Neural crest cell (in vitro differentiated cells): ENCODE measurements at regions not wholly inside any gene's neighbourhood (a gene's known extent, or its start where the extent isn't known, plus 50 kb on each side); places are given as distances from the start of the nearest gene placed in this dataset.
"Not testable (repeated sequence)": the region's sequence is repeated elsewhere in the genome, so short reads cannot be mapped to it uniquely, and the experiment has no call there.

Experiments
- DNase-seq: peaks from one replicate; pipeline ENCODE4 v3.0.0; 2021; ENCODE audit warnings: low read depth, mixed read lengths, low spot score
- H3K27ac Mint-ChIP-seq: one replicate; pipeline ENCODE4 v1.8.0; 2021; ENCODE audit warnings: mild to moderate bottlenecking, mixed read lengths; ENCODE audit not compliant: unreplicated experiment
- H3K27me3 Mint-ChIP-seq: 2 replicates; pipeline ENCODE4 v1.8.0; 2021; ENCODE audit warnings: low read depth, mild to moderate bottlenecking, mixed read lengths
- H3K36me3 Mint-ChIP-seq: 2 replicates; pipeline ENCODE4 v1.8.0; 2021; ENCODE audit warnings: low read depth, mild to moderate bottlenecking, mixed read lengths
- H3K4me1 Mint-ChIP-seq: 2 replicates; pipeline ENCODE4 v1.8.0; 2021; ENCODE audit warnings: mixed read lengths
- H3K4me3 Mint-ChIP-seq: one replicate; pipeline ENCODE4 v1.8.0; 2021; ENCODE audit warnings: mild to moderate bottlenecking, mixed read lengths
- H3K9me3 Mint-ChIP-seq: 2 replicates; pipeline ENCODE4 v1.8.0; 2021; ENCODE audit warnings: mixed read lengths
- TF ChIP-seq, protein P1 (sequence below): fragments of 200-600 bp; sonication (generic); conservative IDR thresholded peaks from 2 replicates; pipeline ENCODE4 v1.5.0; 2021; ENCODE audit warnings: antibody characterized with exemption, mild to moderate bottlenecking

DNA sequence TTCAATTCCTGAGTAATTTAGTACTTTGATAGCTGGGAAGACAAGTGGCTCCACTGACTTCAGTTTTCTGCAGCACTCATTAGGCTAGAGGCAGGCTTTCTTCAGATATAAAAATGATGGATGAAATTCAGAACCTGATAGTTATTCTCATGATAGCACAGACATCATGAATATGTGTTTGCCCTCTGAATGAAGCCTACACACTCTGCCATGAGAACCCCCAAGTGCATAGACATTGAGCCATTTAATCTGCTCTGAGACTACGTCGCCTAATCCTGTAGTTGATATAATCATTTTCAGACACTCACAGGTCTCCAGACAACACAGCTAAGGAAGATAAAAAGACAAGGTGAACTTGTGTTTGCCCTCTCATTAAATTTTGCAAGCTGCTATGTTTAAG is 566.1 kb downstream of the AMY1C start:
- H3K36me3 Mint-ChIP-seq: no peaks in the 10 kb centered on the region
- H3K27ac Mint-ChIP-seq: no peak overlapping the region
- peaks cover 2% of the 10 kb centered on the region for H3K27me3 Mint-ChIP-seq
- no peak for DNase-seq
- TF ChIP-seq, protein P1, sequence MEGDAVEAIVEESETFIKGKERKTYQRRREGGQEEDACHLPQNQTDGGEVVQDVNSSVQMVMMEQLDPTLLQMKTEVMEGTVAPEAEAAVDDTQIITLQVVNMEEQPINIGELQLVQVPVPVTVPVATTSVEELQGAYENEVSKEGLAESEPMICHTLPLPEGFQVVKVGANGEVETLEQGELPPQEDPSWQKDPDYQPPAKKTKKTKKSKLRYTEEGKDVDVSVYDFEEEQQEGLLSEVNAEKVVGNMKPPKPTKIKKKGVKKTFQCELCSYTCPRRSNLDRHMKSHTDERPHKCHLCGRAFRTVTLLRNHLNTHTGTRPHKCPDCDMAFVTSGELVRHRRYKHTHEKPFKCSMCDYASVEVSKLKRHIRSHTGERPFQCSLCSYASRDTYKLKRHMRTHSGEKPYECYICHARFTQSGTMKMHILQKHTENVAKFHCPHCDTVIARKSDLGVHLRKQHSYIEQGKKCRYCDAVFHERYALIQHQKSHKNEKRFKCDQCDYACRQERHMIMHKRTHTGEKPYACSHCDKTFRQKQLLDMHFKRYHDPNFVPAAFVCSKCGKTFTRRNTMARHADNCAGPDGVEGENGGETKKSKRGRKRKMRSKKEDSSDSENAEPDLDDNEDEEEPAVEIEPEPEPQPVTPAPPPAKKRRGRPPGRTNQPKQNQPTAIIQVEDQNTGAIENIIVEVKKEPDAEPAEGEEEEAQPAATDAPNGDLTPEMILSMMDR: no peak
- peaks cover 9% of the 10 kb centered on the region for H3K9me3 Mint-ChIP-seq
- no peaks in the 10 kb centered on the region for H3K4me1 Mint-ChIP-seq
- H3K4me3 Mint-ChIP-seq: no peak overlapping the region

DNA sequence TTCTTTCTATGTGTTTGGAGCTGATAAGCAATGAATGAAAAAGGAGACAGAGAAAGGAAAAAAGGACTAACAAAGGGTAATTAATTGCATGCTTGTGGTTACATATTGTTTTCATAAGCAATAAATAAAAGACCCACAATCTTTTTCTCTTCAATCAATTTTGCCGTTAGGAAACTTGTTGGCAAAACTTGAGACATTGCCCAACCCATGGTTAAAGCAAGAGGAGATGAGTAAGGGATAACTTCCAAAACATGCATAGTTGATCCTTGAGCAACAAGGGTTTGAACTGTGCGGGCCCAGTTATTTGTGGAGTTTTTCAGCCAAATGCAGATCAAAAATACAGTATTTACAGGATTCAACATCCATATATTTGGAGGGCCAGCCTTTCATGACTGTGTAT is 572.4 kb downstream of the AMY1C start:
- H3K36me3 Mint-ChIP-seq: no peaks in the 10 kb centered on the region
- no peak overlapping the region for H3K4me3 Mint-ChIP-seq

DNA sequence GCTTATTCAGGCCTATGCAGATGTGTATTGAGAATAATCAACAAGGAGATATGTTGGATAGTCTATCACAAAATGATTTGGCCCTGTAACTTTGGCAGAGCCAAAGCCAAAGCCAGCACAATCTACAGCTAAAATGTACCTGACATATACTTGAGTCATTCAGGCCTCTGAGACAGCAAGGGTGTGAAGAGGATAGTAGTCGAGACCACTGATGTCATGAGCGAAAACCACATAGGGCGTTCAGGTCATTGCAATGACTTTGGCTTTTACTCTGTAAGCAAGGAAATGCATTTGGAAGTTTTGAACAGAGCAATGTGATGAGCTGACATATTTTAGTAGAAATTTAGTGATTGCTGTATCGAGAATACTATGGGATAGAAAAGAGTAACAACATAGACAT is 579.6 kb downstream of the AMY1C start:
- Mint-ChIP-seq H3K27me3 (no peaks in the 10 kb centered on the region), H3K36me3 (no peaks in the 10 kb centered on the region), H3K4me1 (no peaks in the 10 kb centered on the region), H3K9me3 (peaks cover 9% of the 10 kb centered on the region), H3K27ac (no peak overlapping the region), H3K4me3 (no peak overlapping the region)
- TF ChIP-seq, protein P1: no peak
- DNase-seq: no peak

More for the DNA sequence above, 572.4 kb downstream of the AMY1C start:
- TF ChIP-seq, protein P1: no peak
- Mint-ChIP-seq H3K4me1 (no peaks in the 10 kb centered on the region), H3K9me3 (peaks cover 12% of the 10 kb centered on the region), H3K27me3 (peaks cover 2% of the 10 kb centered on the region), H3K27ac (no peak overlapping the region)
- DNase-seq: no peak

- H3K36me3 Mint-ChIP-seq: peaks cover under 1% of the 10 kb centered on the region
Measured at GRCh38 chr1:104331763-104332162, 582.1 kb downstream of the AMY1C start.

GRCh38 chr1:104337927-104338326 is 588.2 kb downstream of the AMY1C start:
- not testable (repeated sequence) for H3K4me3 Mint-ChIP-seq, H3K4me1 Mint-ChIP-seq, H3K36me3 Mint-ChIP-seq, H3K27ac Mint-ChIP-seq, H3K27me3 Mint-ChIP-seq, DNase-seq
- H3K9me3 Mint-ChIP-seq: peaks cover 18% of the 10 kb centered on the region

More at GRCh38 chr1:104331763-104332162, 582.1 kb downstream of the AMY1C start:
- TF ChIP-seq, protein P1: no peak
- Mint-ChIP-seq H3K9me3 (peaks cover 7% of the 10 kb centered on the region), H3K27ac (no peak overlapping the region), H3K4me1 (no peaks in the 10 kb centered on the region), H3K4me3 (no peak overlapping the region), H3K27me3 (no peaks in the 10 kb centered on the region)
- no peak for DNase-seq

DNA sequence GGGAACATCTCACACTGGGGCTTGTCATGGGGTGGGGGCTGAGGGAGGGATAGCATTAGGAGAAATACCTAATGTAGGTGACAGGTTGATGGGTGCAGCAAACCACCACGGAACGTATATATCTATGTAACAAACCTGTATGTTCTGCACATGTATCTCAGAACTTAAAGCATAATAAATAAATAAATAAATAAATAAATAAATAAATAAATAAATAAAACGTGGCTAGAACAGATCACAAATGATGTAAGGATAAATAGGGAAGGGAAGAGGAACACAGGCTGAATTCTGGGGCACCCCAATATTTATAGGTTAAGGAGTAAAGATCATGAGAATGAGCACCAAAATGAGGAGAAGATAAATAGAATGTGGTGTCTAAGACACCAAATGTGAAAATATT is 592.2 kb downstream of the AMY1C start:
- H3K27me3 Mint-ChIP-seq: no peaks in the 10 kb centered on the region
- H3K9me3 Mint-ChIP-seq: peaks cover 16% of the 10 kb centered on the region
- no peak overlapping the region for H3K4me3 Mint-ChIP-seq
- no peaks in the 10 kb centered on the region for H3K4me1 Mint-ChIP-seq
- peaks cover 1% of the 10 kb centered on the region for H3K36me3 Mint-ChIP-seq
- H3K27ac Mint-ChIP-seq: no peak overlapping the region
- DNase-seq: no peak
- TF ChIP-seq, protein P1: no peak
